ENCODE measurements at regions not wholly inside any gene's neighbourhood (a gene's known extent, or its start where the extent isn't known, plus 50 kb on each side); places are given as distances from the start of the nearest gene placed in this dataset.

GRCh38 chr11:95392644-95393043 is 161.6 kb upstream of the SESN3 start:
- H3K4me1 ChIP-seq (ENCODE audit: control insufficient read depth in 3 of 3, insufficient read depth in 3 of 3, low read length in 3 of 3): no peaks in the 10 kb centered on the region
- H3K27ac ChIP-seq (ENCODE audit: low read depth, low read length): no peak overlapping the region
- no peaks in the 10 kb centered on the region for H3K9me3 ChIP-seq (ENCODE audit: control insufficient read depth in 3 of 3, low read length in 3 of 3)
- no peaks in the 10 kb centered on the region for H3K36me3 ChIP-seq (ENCODE audit: control insufficient read depth in 3 of 3, insufficient read depth in 3 of 3, low read length in 3 of 3)
- no peak overlapping the region for H3K9ac ChIP-seq (ENCODE audit: low read depth in 1 of 3, low read length in 3 of 3)
- H3K27me3 ChIP-seq (ENCODE audit: control insufficient read depth in 3 of 3, insufficient read depth in 3 of 3, low read length in 3 of 3): no peaks in the 10 kb centered on the region
- H3K4me3 ChIP-seq (ENCODE audit: low read length in 3 of 3): no peak overlapping the region

GRCh38 chr11:95389427-95389826 is 158.4 kb upstream of the SESN3 start:
- Histone ChIP-seq H3K4me1 (ENCODE audit: control insufficient read depth in 3 of 3, insufficient read depth in 3 of 3, low read length in 3 of 3) (no peaks in the 10 kb centered on the region), H3K27me3 (ENCODE audit: control insufficient read depth in 3 of 3, insufficient read depth in 3 of 3, low read length in 3 of 3) (no peaks in the 10 kb centered on the region), H3K36me3 (ENCODE audit: control insufficient read depth in 3 of 3, insufficient read depth in 3 of 3, low read length in 3 of 3) (no peaks in the 10 kb centered on the region), H3K9ac (ENCODE audit: low read depth in 1 of 3, low read length in 3 of 3) (no peak overlapping the region), H3K9me3 (ENCODE audit: control insufficient read depth in 3 of 3, low read length in 3 of 3) (no peaks in the 10 kb centered on the region), H3K4me3 (ENCODE audit: low read length in 3 of 3) (no peak overlapping the region), H3K27ac (ENCODE audit: low read depth, low read length) (no peak overlapping the region)

GRCh38 chr11:95388086-95388485 is 157.1 kb upstream of the SESN3 start:
- H3K27me3 ChIP-seq (ENCODE audit: control insufficient read depth in 3 of 3, insufficient read depth in 3 of 3, low read length in 3 of 3): no peaks in the 10 kb centered on the region
- no peak overlapping the region for H3K27ac ChIP-seq (ENCODE audit: low read depth, low read length)
- H3K36me3 ChIP-seq (ENCODE audit: control insufficient read depth in 3 of 3, insufficient read depth in 3 of 3, low read length in 3 of 3): no peaks in the 10 kb centered on the region
- no peak overlapping the region for H3K4me3 ChIP-seq (ENCODE audit: low read length in 3 of 3)
- no peak overlapping the region for H3K9ac ChIP-seq (ENCODE audit: low read depth in 1 of 3, low read length in 3 of 3)
- H3K9me3 ChIP-seq (ENCODE audit: control insufficient read depth in 3 of 3, low read length in 3 of 3): no peaks in the 10 kb centered on the region
- no peaks in the 10 kb centered on the region for H3K4me1 ChIP-seq (ENCODE audit: control insufficient read depth in 3 of 3, insufficient read depth in 3 of 3, low read length in 3 of 3)

GRCh38 chr11:95387325-95387724 is 156.3 kb upstream of the SESN3 start:
- Histone ChIP-seq H3K9ac (ENCODE audit: low read depth in 1 of 3, low read length in 3 of 3) (no peak overlapping the region), H3K9me3 (ENCODE audit: control insufficient read depth in 3 of 3, low read length in 3 of 3) (no peaks in the 10 kb centered on the region), H3K4me1 (ENCODE audit: control insufficient read depth in 3 of 3, insufficient read depth in 3 of 3, low read length in 3 of 3) (no peaks in the 10 kb centered on the region)

GRCh38 chr11:95385577-95385976 is 154.6 kb upstream of the SESN3 start:
- H3K9me3 ChIP-seq (ENCODE audit: control insufficient read depth in 3 of 3, low read length in 3 of 3): no peaks in the 10 kb centered on the region
- H3K4me1 ChIP-seq (ENCODE audit: control insufficient read depth in 3 of 3, insufficient read depth in 3 of 3, low read length in 3 of 3): no peaks in the 10 kb centered on the region
- no peak overlapping the region for H3K4me3 ChIP-seq (ENCODE audit: low read length in 3 of 3)
- no peak overlapping the region for H3K9ac ChIP-seq (ENCODE audit: low read depth in 1 of 3, low read length in 3 of 3)
- H3K27ac ChIP-seq (ENCODE audit: low read depth, low read length): no peak overlapping the region
- no peaks in the 10 kb centered on the region for H3K36me3 ChIP-seq (ENCODE audit: control insufficient read depth in 3 of 3, insufficient read depth in 3 of 3, low read length in 3 of 3)
- H3K27me3 ChIP-seq (ENCODE audit: control insufficient read depth in 3 of 3, insufficient read depth in 3 of 3, low read length in 3 of 3): no peaks in the 10 kb centered on the region

More at GRCh38 chr11:95387325-95387724, 156.3 kb upstream of the SESN3 start:
- no peaks in the 10 kb centered on the region for H3K36me3 ChIP-seq (ENCODE audit: control insufficient read depth in 3 of 3, insufficient read depth in 3 of 3, low read length in 3 of 3)
- H3K27ac ChIP-seq (ENCODE audit: low read depth, low read length): no peak overlapping the region
- no peak overlapping the region for H3K4me3 ChIP-seq (ENCODE audit: low read length in 3 of 3)
- no peaks in the 10 kb centered on the region for H3K27me3 ChIP-seq (ENCODE audit: control insufficient read depth in 3 of 3, insufficient read depth in 3 of 3, low read length in 3 of 3)

- H3K4me3 ChIP-seq (ENCODE audit: low read length in 3 of 3): no peak overlapping the region
- H3K36me3 ChIP-seq (ENCODE audit: control insufficient read depth in 3 of 3, insufficient read depth in 3 of 3, low read length in 3 of 3): no peaks in the 10 kb centered on the region
- H3K27me3 ChIP-seq (ENCODE audit: control insufficient read depth in 3 of 3, insufficient read depth in 3 of 3, low read length in 3 of 3): no peaks in the 10 kb centered on the region
- H3K9ac ChIP-seq (ENCODE audit: low read depth in 1 of 3, low read length in 3 of 3): no peak overlapping the region
- H3K4me1 ChIP-seq (ENCODE audit: control insufficient read depth in 3 of 3, insufficient read depth in 3 of 3, low read length in 3 of 3): no peaks in the 10 kb centered on the region
- H3K9me3 ChIP-seq (ENCODE audit: control insufficient read depth in 3 of 3, low read length in 3 of 3): no peaks in the 10 kb centered on the region
- H3K27ac ChIP-seq (ENCODE audit: low read depth, low read length): no peak overlapping the region
Measured at GRCh38 chr11:95379479-95379878, 148.5 kb upstream of the SESN3 start.

- Histone ChIP-seq H3K36me3 (ENCODE audit: control insufficient read depth in 3 of 3, insufficient read depth in 3 of 3, low read length in 3 of 3) (no peaks in the 10 kb centered on the region), H3K9me3 (ENCODE audit: control insufficient read depth in 3 of 3, low read length in 3 of 3) (no peaks in the 10 kb centered on the region), H3K27ac (ENCODE audit: low read depth, low read length) (no peak overlapping the region), H3K4me1 (ENCODE audit: control insufficient read depth in 3 of 3, insufficient read depth in 3 of 3, low read length in 3 of 3) (no peaks in the 10 kb centered on the region), H3K27me3 (ENCODE audit: control insufficient read depth in 3 of 3, insufficient read depth in 3 of 3, low read length in 3 of 3) (no peaks in the 10 kb centered on the region), H3K9ac (ENCODE audit: low read depth in 1 of 3, low read length in 3 of 3) (no peak overlapping the region), H3K4me3 (ENCODE audit: low read length in 3 of 3) (no peak overlapping the region)
Measured at GRCh38 chr11:95378789-95379188, 147.8 kb upstream of the SESN3 start.

GRCh38 chr11:95378111-95378510 is 147.1 kb upstream of the SESN3 start:
- Histone ChIP-seq H3K36me3 (ENCODE audit: control insufficient read depth in 3 of 3, insufficient read depth in 3 of 3, low read length in 3 of 3) (no peaks in the 10 kb centered on the region), H3K27me3 (ENCODE audit: control insufficient read depth in 3 of 3, insufficient read depth in 3 of 3, low read length in 3 of 3) (no peaks in the 10 kb centered on the region), H3K4me3 (ENCODE audit: low read length in 3 of 3) (no peak overlapping the region), H3K27ac (ENCODE audit: low read depth, low read length) (no peak overlapping the region), H3K9ac (ENCODE audit: low read depth in 1 of 3, low read length in 3 of 3) (no peak overlapping the region), H3K4me1 (ENCODE audit: control insufficient read depth in 3 of 3, insufficient read depth in 3 of 3, low read length in 3 of 3) (no peaks in the 10 kb centered on the region), H3K9me3 (ENCODE audit: control insufficient read depth in 3 of 3, low read length in 3 of 3) (no peaks in the 10 kb centered on the region)

- H3K27me3 ChIP-seq (ENCODE audit: control insufficient read depth in 3 of 3, insufficient read depth in 3 of 3, low read length in 3 of 3): no peaks in the 10 kb centered on the region
- H3K9ac ChIP-seq (ENCODE audit: low read depth in 1 of 3, low read length in 3 of 3): no peak overlapping the region
- no peak overlapping the region for H3K4me3 ChIP-seq (ENCODE audit: low read length in 3 of 3)
- H3K27ac ChIP-seq (ENCODE audit: low read depth, low read length): no peak overlapping the region
- no peaks in the 10 kb centered on the region for H3K36me3 ChIP-seq (ENCODE audit: control insufficient read depth in 3 of 3, insufficient read depth in 3 of 3, low read length in 3 of 3)
- no peaks in the 10 kb centered on the region for H3K9me3 ChIP-seq (ENCODE audit: control insufficient read depth in 3 of 3, low read length in 3 of 3)
- H3K4me1 ChIP-seq (ENCODE audit: control insufficient read depth in 3 of 3, insufficient read depth in 3 of 3, low read length in 3 of 3): no peaks in the 10 kb centered on the region
Measured at GRCh38 chr11:95375886-95376285, 144.9 kb upstream of the SESN3 start.

GRCh38 chr11:95375451-95375850 is 144.4 kb upstream of the SESN3 start:
- no peaks in the 10 kb centered on the region for H3K27me3 ChIP-seq (ENCODE audit: control insufficient read depth in 3 of 3, insufficient read depth in 3 of 3, low read length in 3 of 3)
- no peaks in the 10 kb centered on the region for H3K9me3 ChIP-seq (ENCODE audit: control insufficient read depth in 3 of 3, low read length in 3 of 3)
- no peaks in the 10 kb centered on the region for H3K36me3 ChIP-seq (ENCODE audit: control insufficient read depth in 3 of 3, insufficient read depth in 3 of 3, low read length in 3 of 3)
- no peak overlapping the region for H3K4me3 ChIP-seq (ENCODE audit: low read length in 3 of 3)
- H3K27ac ChIP-seq (ENCODE audit: low read depth, low read length): no peak overlapping the region
- H3K4me1 ChIP-seq (ENCODE audit: control insufficient read depth in 3 of 3, insufficient read depth in 3 of 3, low read length in 3 of 3): no peaks in the 10 kb centered on the region
- no peak overlapping the region for H3K9ac ChIP-seq (ENCODE audit: low read depth in 1 of 3, low read length in 3 of 3)

GRCh38 chr11:95374105-95374504 is 143.1 kb upstream of the SESN3 start:
- Histone ChIP-seq H3K9ac (ENCODE audit: low read depth in 1 of 3, low read length in 3 of 3) (no peak overlapping the region), H3K9me3 (ENCODE audit: control insufficient read depth in 3 of 3, low read length in 3 of 3) (no peaks in the 10 kb centered on the region), H3K4me1 (ENCODE audit: control insufficient read depth in 3 of 3, insufficient read depth in 3 of 3, low read length in 3 of 3) (no peaks in the 10 kb centered on the region), H3K36me3 (ENCODE audit: control insufficient read depth in 3 of 3, insufficient read depth in 3 of 3, low read length in 3 of 3) (no peaks in the 10 kb centered on the region), H3K27me3 (ENCODE audit: control insufficient read depth in 3 of 3, insufficient read depth in 3 of 3, low read length in 3 of 3) (peaks cover 0 to 2% (median 0%) of the 10 kb centered on the region in 3 donors), H3K4me3 (ENCODE audit: low read length in 3 of 3) (no peak overlapping the region), H3K27ac (ENCODE audit: low read depth, low read length) (no peak overlapping the region)
